ENCODE measurements at regions not wholly inside any gene's neighbourhood (a gene's known extent, or its start where the extent isn't known, plus 50 kb on each side); places are given as distances from the start of the nearest gene placed in this dataset.

DNA sequence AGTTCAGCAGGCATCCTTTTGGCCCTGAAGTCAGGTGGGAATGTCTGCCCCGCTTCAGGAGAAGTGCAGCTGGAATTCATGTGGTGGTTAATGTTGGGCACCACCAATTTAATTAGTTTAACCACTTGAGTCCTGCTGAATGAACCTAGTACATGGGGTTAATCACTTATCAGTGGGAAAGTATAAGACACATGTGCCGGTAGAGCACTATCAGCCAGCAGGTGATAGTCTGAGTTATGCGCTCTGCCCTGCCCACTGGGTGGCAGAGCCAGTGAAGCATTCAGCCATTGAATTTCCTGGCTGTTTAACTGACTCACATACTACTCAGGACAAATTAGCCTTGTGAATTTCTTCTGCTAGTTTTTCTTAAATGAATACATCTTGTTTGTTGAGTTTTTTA lies 789.7 kb upstream of the PRR20A start:
- no peak overlapping the region for H2AFZ ChIP-seq (ENCODE audit: low read depth, low read length)
- DNase-seq (ENCODE audit: low read depth, low spot score) (no peak), FAIRE-seq (no peak)
- dilution Hi-C loops (cut with MboI; ENCODE audit: extremely low pct_ligation_motif_present, low sequenced_read_pairs): no loop called here
- no peaks in the 10 kb centered on the region for H4K20me1 ChIP-seq (replicated peaks; ENCODE audit: control insufficient read depth, extremely low read depth, insufficient read depth, low read length)
- BruUV-seq (replicated peaks): no TSS peak
- no peaks in the 10 kb centered on the region for H3K36me3 ChIP-seq (ENCODE audit: control insufficient read depth in 2 of 2, extremely low read depth in 1 of 2, insufficient read depth in 2 of 2, low read length in 2 of 2)
- H3K9ac ChIP-seq (replicated peaks; ENCODE audit: extremely low read depth, insufficient read depth, low read length): no peak overlapping the region
- H3K4me3 ChIP-seq (replicated peaks in 1 of 3; ENCODE audit: insufficient read depth in 1 of 3, low read depth in 1 of 3, low read length in 3 of 3): no peak overlapping the region
- no peaks in the 10 kb centered on the region for H3K27me3 ChIP-seq (ENCODE audit: control insufficient read depth in 2 of 2, insufficient read depth in 2 of 2, low read length in 2 of 2)
- no peak overlapping the region for H3K27ac ChIP-seq (ENCODE audit: insufficient read depth, low read depth, low read length)
- no peak overlapping the region for H3K4me2 ChIP-seq (ENCODE audit: insufficient read depth, low read length)
- H3K9me3 ChIP-seq (replicated peaks; ENCODE audit: control insufficient read depth, insufficient read depth, low read length): no peaks in the 10 kb centered on the region
- POLR2A ChIA-PET: no interaction called here
- no peak for TF ChIP-seq GATA2 (IDR thresholded peaks at IDR 0.05; ENCODE audit: insufficient read depth, insufficient read length, low read depth, low read length)
- TF ChIP-seq MYC (IDR thresholded peaks at IDR 0.05; ENCODE audit: low read depth, low read length): no peak
- TF ChIP-seq, protein P1, sequence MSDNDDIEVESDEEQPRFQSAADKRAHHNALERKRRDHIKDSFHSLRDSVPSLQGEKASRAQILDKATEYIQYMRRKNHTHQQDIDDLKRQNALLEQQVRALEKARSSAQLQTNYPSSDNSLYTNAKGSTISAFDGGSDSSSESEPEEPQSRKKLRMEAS (IDR thresholded peaks at IDR 0.05; ENCODE audit: insufficient read depth, insufficient read length): no peak
- TF ChIP-seq POLR2A (IDR thresholded peaks at IDR 0.05; ENCODE audit: low read depth, low read length): no peak
- no peak for TF ChIP-seq EZH2 (IDR thresholded peaks at IDR 0.05; ENCODE audit: borderline replicate concordance, low read depth, low read length, severe bottlenecking)
- TF ChIP-seq, protein P2, sequence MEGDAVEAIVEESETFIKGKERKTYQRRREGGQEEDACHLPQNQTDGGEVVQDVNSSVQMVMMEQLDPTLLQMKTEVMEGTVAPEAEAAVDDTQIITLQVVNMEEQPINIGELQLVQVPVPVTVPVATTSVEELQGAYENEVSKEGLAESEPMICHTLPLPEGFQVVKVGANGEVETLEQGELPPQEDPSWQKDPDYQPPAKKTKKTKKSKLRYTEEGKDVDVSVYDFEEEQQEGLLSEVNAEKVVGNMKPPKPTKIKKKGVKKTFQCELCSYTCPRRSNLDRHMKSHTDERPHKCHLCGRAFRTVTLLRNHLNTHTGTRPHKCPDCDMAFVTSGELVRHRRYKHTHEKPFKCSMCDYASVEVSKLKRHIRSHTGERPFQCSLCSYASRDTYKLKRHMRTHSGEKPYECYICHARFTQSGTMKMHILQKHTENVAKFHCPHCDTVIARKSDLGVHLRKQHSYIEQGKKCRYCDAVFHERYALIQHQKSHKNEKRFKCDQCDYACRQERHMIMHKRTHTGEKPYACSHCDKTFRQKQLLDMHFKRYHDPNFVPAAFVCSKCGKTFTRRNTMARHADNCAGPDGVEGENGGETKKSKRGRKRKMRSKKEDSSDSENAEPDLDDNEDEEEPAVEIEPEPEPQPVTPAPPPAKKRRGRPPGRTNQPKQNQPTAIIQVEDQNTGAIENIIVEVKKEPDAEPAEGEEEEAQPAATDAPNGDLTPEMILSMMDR (IDR thresholded peaks at IDR 0.05; ENCODE audit: extremely low read depth in 1 of 2, insufficient read depth in 1 of 2, low read depth in 1 of 2, low read length in 2 of 2): no peak
- no peak for TF ChIP-seq JUN (IDR thresholded peaks at IDR 0.05; ENCODE audit: borderline replicate concordance, insufficient read depth, insufficient read length, low read depth)
- no peak for TF ChIP-seq POLR2AphosphoS5 (IDR thresholded peaks at IDR 0.05; ENCODE audit: insufficient read depth, low read depth, low read length)
- no peak for TF ChIP-seq FOS (IDR thresholded peaks at IDR 0.05; ENCODE audit: borderline replicate concordance, insufficient read depth, low read length)
- H3K9me1 ChIP-seq (replicated peaks; ENCODE audit: control insufficient read depth, extremely low read depth, insufficient read depth, low read length): no peaks in the 10 kb centered on the region
- H3K4me1 ChIP-seq (ENCODE audit: control insufficient read depth, extremely low read depth, insufficient read depth, low read length): no peaks in the 10 kb centered on the region
- intact Hi-C loops (cut with micrococcal nuclease): no loop called here
- no peaks in the 10 kb centered on the region for H3K79me2 ChIP-seq (ENCODE audit: control insufficient read depth, insufficient read depth, low read length)
- CTCF ChIA-PET: no interaction called here
